Stomach (tissue), 4 donors: ENCODE measurements at regions not wholly inside any gene's neighbourhood (a gene's known extent, or its start where the extent isn't known, plus 50 kb on each side); places are given as distances from the start of the nearest gene placed in this dataset.

Experiments used
- EP300 ChIP-seq: sonication (generic); formaldehyde crosslinking; IDR thresholded peaks from one replicate; pipeline ENCODE4 v1.6.1; 2017; ENCODE audit warnings: antibody characterized with exemption
- POLR2A ChIP-seq, 4 donors: fragments of 450-650 bp; IDR thresholded peaks; one replicate each; pipeline ENCODE4 v1.6.1; 2016; ENCODE audit warnings: antibody characterized with exemption in 4 of 4, control low read depth in 2 of 4, mild to moderate bottlenecking in 1 of 4, moderate library complexity in 1 of 4
- TF ChIP-seq, protein P1 (sequence below), 7 experiments: fragments of 450-650 bp in 4 of 7; fragments of 200-600 bp in 3 of 7; sonication (generic) in 3 of 7; IDR thresholded peaks; one replicate each; pipeline ENCODE4 v1.5.1; 2016 to 2019; ENCODE audit warnings: antibody characterized with exemption in 7 of 7, control low read depth in 2 of 7, mild to moderate bottlenecking in 1 of 7

DNA sequence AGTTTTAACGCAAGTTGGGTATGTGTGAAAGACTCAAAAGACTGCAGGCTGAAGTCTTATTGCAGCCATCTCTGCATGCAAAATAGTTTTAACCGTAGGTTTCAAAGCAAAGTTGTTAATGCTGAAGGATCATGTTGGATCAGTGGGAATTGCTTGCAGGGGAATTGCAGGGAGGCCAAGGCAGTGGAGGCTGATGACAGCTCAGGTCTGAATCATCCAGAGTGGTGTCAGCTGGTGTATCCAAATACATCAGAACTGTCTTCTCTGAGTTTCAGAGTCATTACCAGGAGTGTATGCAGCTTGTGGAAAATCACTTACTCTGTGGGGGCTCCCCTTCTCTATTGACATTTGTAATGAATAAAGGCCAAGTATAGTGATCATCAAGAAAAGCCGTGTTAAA, 435.7 kb downstream of the SH3GL2 start:
- no peak for TF ChIP-seq POLR2A (IDR thresholded peaks at IDR 0.05)
- TF ChIP-seq, protein P1, sequence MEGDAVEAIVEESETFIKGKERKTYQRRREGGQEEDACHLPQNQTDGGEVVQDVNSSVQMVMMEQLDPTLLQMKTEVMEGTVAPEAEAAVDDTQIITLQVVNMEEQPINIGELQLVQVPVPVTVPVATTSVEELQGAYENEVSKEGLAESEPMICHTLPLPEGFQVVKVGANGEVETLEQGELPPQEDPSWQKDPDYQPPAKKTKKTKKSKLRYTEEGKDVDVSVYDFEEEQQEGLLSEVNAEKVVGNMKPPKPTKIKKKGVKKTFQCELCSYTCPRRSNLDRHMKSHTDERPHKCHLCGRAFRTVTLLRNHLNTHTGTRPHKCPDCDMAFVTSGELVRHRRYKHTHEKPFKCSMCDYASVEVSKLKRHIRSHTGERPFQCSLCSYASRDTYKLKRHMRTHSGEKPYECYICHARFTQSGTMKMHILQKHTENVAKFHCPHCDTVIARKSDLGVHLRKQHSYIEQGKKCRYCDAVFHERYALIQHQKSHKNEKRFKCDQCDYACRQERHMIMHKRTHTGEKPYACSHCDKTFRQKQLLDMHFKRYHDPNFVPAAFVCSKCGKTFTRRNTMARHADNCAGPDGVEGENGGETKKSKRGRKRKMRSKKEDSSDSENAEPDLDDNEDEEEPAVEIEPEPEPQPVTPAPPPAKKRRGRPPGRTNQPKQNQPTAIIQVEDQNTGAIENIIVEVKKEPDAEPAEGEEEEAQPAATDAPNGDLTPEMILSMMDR (IDR thresholded peaks at IDR 0.05), result no peak
- no peak for TF ChIP-seq EP300
